Breast epithelium (tissue), 4 donors: ENCODE measurements at regions not wholly inside any gene's neighbourhood (a gene's known extent, or its start where the extent isn't known, plus 50 kb on each side); places are given as distances from the start of the nearest gene placed in this dataset.

Source experiments
- DNase-seq, 2 donors: peaks; one replicate each; pipeline ENCODE4 v3.0.0-alpha.2; 2019; ENCODE audit warnings: low spot score in 2 of 2
- H3K27ac ChIP-seq, 2 donors: fragments of 200-600 bp; sonication (generic) in 1 of 2; one replicate each; pipeline ENCODE4 v1.5.1; 2016 to 2019; ENCODE audit warnings: mild to moderate bottlenecking in 1 of 2
- H3K27me3 ChIP-seq, 2 donors: fragments of 200-600 bp; sonication (generic) in 1 of 2; one replicate each; pipeline versions ENCODE4 v1.5.1 to v1.6.0; 2017 to 2019; ENCODE audit warnings: control low read depth in 1 of 2, mild to moderate bottlenecking in 1 of 2
- H3K36me3 ChIP-seq: fragments of 200-600 bp; one replicate; pipeline ENCODE4 v1.5.1; 2019
- H3K4me1 ChIP-seq, 2 donors: fragments of 200-600 bp; sonication (generic); one replicate each; pipeline ENCODE4 v1.5.1; 2016 to 2019; ENCODE audit warnings: control low read depth in 1 of 2
- H3K4me3 ChIP-seq, 3 donors: fragments of 200-600 bp; sonication (generic); 1 replicate in 2 of 3; 2 replicates in 1 of 3; pipeline ENCODE4 v1.5.1; 2016 to 2019; ENCODE audit warnings: mild to moderate bottlenecking in 3 of 3, moderate library complexity in 2 of 3
- H3K9me3 ChIP-seq, 2 donors: fragments of 200-600 bp; sonication (generic) in 1 of 2; one replicate each; pipeline ENCODE4 v1.5.1; 2016 to 2019; ENCODE audit warnings: control low read depth in 1 of 2
- CTCF ChIP-seq, 3 donors: fragments of 450-650 bp; IDR thresholded peaks; one replicate each; pipeline ENCODE4 v1.5.1; 2016 to 2017; ENCODE audit warnings: antibody characterized with exemption in 3 of 3, mild to moderate bottlenecking in 3 of 3, moderate library complexity in 3 of 3
- POLR2A ChIP-seq: fragments of 450-650 bp; IDR thresholded peaks from one replicate; pipeline ENCODE4 v1.6.1; 2016; ENCODE audit warnings: antibody characterized with exemption, mild to moderate bottlenecking, moderate library complexity
- POLR2AphosphoS5 ChIP-seq, 3 donors: sonication (generic); formaldehyde crosslinking; IDR thresholded peaks; one replicate each; pipeline ENCODE4 v1.6.1; 2017; ENCODE audit warnings: antibody characterized with exemption in 3 of 3
- intact Hi-C: fragments of 100-400 bp; cut with DNase I; formaldehyde crosslinking; loops from one replicate; pipeline ENCODE4 v1.15.1; 2023; ENCODE audit warnings: low total_unique reads

DNA sequence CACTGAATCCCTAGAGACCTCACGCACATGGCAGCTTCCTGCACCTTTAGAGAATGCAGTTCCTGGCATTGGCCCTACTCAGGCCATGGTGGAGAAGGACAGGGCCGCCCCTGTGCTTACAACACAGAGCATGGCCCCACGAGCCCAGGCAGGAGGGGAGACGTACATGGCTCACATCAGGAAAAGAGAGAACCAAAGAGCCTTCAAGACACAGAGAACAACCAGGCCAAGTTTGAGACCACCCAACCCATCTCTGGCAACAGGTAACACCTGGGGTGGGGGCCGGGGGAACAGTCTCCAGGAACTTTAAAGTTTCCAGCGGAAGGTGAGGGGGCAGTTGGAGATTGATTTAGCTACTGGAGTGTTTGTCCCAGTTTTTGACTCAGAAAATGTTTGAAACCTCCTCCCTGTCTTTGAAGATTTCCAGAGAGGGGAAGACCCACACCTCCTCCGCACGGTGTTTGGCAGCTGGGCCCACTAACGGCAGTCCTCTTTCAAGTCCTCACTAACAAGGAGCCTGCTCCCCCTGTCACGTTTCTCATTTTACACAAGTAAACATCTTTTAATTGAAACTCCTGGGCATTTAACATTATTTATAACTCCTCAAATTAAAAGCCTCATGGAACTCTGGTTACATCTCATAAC is 1423.8 kb downstream of the TBC1D22A start:
- no peak overlapping the region for H3K27ac ChIP-seq
- H3K27me3 ChIP-seq, result peaks cover 0 to 15% of the 10 kb centered on the region in 2 donors
- H3K4me1 ChIP-seq, result no peaks in the 10 kb centered on the region
- H3K9me3 ChIP-seq, result peaks cover 3 to 22% of the 10 kb centered on the region in 2 donors
- no peaks in the 10 kb centered on the region for H3K36me3 ChIP-seq
- no peak overlapping the region for H3K4me3 ChIP-seq
- intact Hi-C loops, result no loop called here
- TF ChIP-seq POLR2A, result no peak
- TF ChIP-seq CTCF (IDR thresholded peaks at IDR 0.05), result no peak
- TF ChIP-seq POLR2AphosphoS5 (IDR thresholded peaks at IDR 0.05), result no peak
- DNase-seq, result no peak

- no peak overlapping the region for H3K27ac ChIP-seq
- peaks cover 0 to 19% of the 10 kb centered on the region in 2 donors for H3K9me3 ChIP-seq
- intact Hi-C loops, result no loop called here
- no peaks in the 10 kb centered on the region for H3K4me1 ChIP-seq
- no peak overlapping the region for H3K4me3 ChIP-seq
- TF ChIP-seq POLR2AphosphoS5 (IDR thresholded peaks at IDR 0.05), result no peak
- H3K27me3 ChIP-seq, result peaks cover 0 to 15% of the 10 kb centered on the region in 2 donors
- H3K36me3 ChIP-seq, result no peaks in the 10 kb centered on the region
- no peak for DNase-seq
Measured at GRCh38 chr22:48185071-48186055, 1422.9 kb downstream of the TBC1D22A start.

DNA sequence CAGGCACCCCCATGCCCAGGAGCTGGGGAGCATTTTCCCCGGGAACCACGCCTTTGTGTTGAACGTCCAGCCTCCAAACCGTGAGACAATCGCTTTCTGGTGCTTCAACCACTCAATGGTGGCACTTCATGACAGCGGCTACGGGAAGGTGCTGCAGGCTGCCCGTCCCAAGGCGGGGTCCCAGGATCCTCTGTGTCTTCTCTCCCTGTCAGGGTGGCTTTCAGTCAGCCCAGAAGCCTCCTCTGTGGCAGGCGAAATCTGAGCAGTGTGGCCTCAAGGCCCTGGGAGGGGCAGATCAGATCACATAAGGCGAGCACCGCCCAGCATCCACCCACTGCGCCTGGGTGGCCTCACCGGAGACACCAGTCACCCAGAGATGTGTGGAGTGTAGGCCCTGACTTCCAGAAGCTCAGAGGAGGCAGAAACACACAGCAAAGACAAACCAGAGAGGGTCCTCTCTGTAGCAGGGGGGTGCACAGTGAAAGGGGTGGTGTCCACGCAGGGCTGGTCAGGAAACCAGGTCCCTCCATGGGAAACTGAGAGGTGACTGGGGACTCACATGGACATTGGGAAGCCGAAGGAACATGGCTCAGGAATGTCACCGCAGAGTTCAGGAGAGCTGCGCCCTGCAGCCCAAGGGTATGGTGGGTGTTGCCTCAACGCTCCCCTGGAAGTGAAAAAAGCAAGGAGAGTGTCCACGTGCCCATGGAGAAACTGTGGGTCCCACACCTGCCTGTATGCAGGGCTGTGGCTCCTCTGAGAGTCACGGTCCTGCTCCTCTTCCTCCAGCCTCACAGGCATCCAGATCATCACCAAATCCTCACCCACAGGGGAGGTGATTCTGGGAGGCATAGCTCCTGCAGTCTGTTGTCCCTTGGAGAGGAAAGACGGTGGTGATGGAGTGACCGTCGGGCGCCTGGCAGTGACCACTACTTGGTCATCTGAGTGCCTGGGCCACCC is 1420.7 kb downstream of the TBC1D22A start:
- H3K9me3 ChIP-seq, result no peaks in the 10 kb centered on the region
- no peak overlapping the region for H3K4me3 ChIP-seq
- no peak overlapping the region for H3K27ac ChIP-seq
- no peaks in the 10 kb centered on the region for H3K4me1 ChIP-seq
- peaks cover 0 to 22% of the 10 kb centered on the region in 2 donors for H3K27me3 ChIP-seq
- H3K36me3 ChIP-seq, result no peaks in the 10 kb centered on the region
- DNase-seq, result no peak
- intact Hi-C loops, result no loop called here
- TF ChIP-seq POLR2A (no peak), CTCF (IDR thresholded peaks at IDR 0.05) (no peak), POLR2AphosphoS5 (IDR thresholded peaks at IDR 0.05) (no peak)

DNA sequence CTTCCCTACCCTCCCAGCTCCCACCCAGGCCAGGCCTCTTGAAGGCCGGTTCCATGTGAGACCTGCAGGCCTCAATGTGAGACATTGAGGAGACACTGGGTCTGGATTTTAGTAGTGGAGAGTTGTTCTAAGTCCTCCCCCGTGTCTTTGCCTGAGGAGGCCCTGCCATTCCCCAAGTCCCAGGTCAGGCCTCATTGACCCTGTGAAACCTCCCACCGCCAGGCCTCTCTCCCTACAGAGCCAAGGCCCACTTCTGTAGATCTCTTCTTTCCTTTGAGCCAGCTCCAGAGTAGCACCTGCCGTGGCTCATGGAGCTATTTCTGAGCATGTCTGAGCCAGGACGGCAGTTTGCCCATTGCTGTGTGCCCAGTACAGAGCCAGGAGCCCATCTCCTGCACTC is 1419.6 kb downstream of the TBC1D22A start:
- H3K4me3 ChIP-seq, result no peak overlapping the region
- H3K9me3 ChIP-seq, result no peaks in the 10 kb centered on the region
- H3K36me3 ChIP-seq, result no peaks in the 10 kb centered on the region
- no peak for DNase-seq
- intact Hi-C loops, result no loop called here
- TF ChIP-seq POLR2A (no peak), CTCF (IDR thresholded peaks at IDR 0.05) (no peak), POLR2AphosphoS5 (IDR thresholded peaks at IDR 0.05) (no peak)
- peaks cover 0 to 22% of the 10 kb centered on the region in 2 donors for H3K27me3 ChIP-seq
- H3K27ac ChIP-seq, result no peak overlapping the region
- H3K4me1 ChIP-seq, result no peaks in the 10 kb centered on the region

DNA sequence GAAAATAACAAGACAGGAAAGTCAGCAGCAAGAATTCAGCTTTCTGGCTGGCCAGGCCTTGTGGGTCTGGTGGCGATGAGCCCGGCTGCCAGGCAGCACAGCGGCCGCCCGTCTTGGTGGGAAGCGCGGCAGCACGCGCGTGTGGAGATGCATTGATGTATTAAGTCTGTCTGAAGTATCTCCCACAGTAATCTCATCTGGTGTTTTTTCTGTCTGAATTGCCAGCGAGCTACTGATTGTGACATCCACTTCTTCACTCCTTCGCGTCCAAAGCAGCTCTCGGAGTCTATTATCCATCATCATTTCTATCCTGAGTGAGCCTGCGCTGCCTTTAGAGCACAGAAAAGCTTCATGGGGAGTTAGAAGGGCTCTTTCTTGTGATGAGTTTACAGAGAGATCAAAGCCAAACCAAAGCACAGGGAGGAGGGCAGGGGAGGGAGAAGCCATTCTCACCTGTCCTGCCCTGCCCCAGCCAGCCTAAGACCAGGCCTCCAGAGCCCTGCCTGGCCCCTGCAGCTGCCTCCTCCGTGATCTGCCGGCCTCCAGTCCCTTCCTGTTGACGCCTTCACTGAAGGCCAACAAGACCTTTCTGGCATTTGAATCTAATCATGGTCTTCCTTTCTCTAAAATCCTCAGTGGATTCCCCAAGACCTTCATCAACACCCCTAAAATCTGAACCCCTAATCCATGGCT is 1419.0 kb downstream of the TBC1D22A start:
- Histone ChIP-seq H3K27me3 (peaks cover 0 to 22% of the 10 kb centered on the region in 2 donors), H3K4me1 (no peaks in the 10 kb centered on the region), H3K4me3 (no peak overlapping the region), H3K36me3 (no peaks in the 10 kb centered on the region), H3K27ac (no peak overlapping the region), H3K9me3 (no peaks in the 10 kb centered on the region)
- TF ChIP-seq POLR2A (no peak), POLR2AphosphoS5 (IDR thresholded peaks at IDR 0.05) (no peak), CTCF (IDR thresholded peaks at IDR 0.05) (no peak)
- no peak for DNase-seq
- intact Hi-C loops, result no loop called here
